D721Med (cell line): ENCODE measurements at regions not wholly inside any gene's neighbourhood (a gene's known extent, or its start where the extent isn't known, plus 50 kb on each side); places are given as distances from the start of the nearest gene placed in this dataset.
A peak's percentile ranks its signal among the peaks of the same experiment; 100 is the strongest.

ENCODE experiments used
- DNase-seq: peaks from one replicate; pipeline ENCODE4 v3.0.0; 2011; ENCODE audit warnings: low spot score; ENCODE audit not compliant: insufficient read length
- FAIRE-seq: peaks from 2 replicates; lab custom pipeline; 2011; peaks lifted over from hg19 to GRCh38; lab: Jason Lieb, UNC
- CTCF ChIP-seq: IDR thresholded peaks from 2 replicates; pipeline ENCODE4 v1.5.1; 2012; ENCODE audit warnings: mild to moderate bottlenecking, control low read depth; ENCODE audit not compliant: insufficient read depth; ENCODE audit errors: missing control alignments

- DNase-seq = no peak
- FAIRE-seq = no peak
- no peak for TF ChIP-seq CTCF
These were observed 383.2 kb downstream of the CD83 start for GRCh38 chr6:14500809-14501208.

- DNase-seq (peak; percentile 25), FAIRE-seq (peak; percentile 96)
- TF ChIP-seq CTCF = no peak
These were observed 383.7 kb downstream of the CD83 start for GRCh38 chr6:14501240-14501639.

GRCh38 chr6:14501914-14502313 is 384.3 kb downstream of the CD83 start:
- TF ChIP-seq CTCF = no peak
- FAIRE-seq = no peak

GRCh38 chr6:14502551-14502950 is 385.0 kb downstream of the CD83 start:
- no peak for FAIRE-seq
- TF ChIP-seq CTCF = no peak
- DNase-seq = no peak

More at GRCh38 chr6:14501914-14502313, 384.3 kb downstream of the CD83 start:
- DNase-seq = no peak

- no peak for TF ChIP-seq CTCF
- FAIRE-seq = no peak
- DNase-seq = no peak
These were observed 387.8 kb downstream of the CD83 start for GRCh38 chr6:14505401-14505800.

GRCh38 chr6:14506656-14507246 is 389.2 kb downstream of the CD83 start:
- DNase-seq (no peak), FAIRE-seq (no peak)
- no peak for TF ChIP-seq CTCF

GRCh38 chr6:14509120-14509519 is 391.5 kb downstream of the CD83 start:
- no peak for TF ChIP-seq CTCF
- no peak for DNase-seq
- no peak for FAIRE-seq
